Thyroid gland (tissue), 4 donors: ENCODE measurements at regions not wholly inside any gene's neighbourhood (a gene's known extent, or its start where the extent isn't known, plus 50 kb on each side); places are given as distances from the start of the nearest gene placed in this dataset.
"Not testable (repeated sequence)": the region's sequence is repeated elsewhere in the genome, so short reads cannot be mapped to it uniquely, and the experiment has no call there.

ENCODE experiments used
- POLR2A ChIP-seq, 2 donors: fragments of 450-650 bp; IDR thresholded peaks; one replicate each; pipeline ENCODE4 v1.6.1; 2017; ENCODE audit warnings: antibody characterized with exemption in 2 of 2, mild to moderate bottlenecking in 2 of 2, moderate library complexity in 1 of 2
- TF ChIP-seq, protein P1 (sequence below), 6 experiments: fragments of 200-600 bp in 3 of 6; fragments of 450-650 bp in 3 of 6; sonication (generic) in 3 of 6; IDR thresholded peaks; one replicate each; pipeline ENCODE4 v1.5.1; 2016 to 2019; ENCODE audit warnings: antibody characterized with exemption in 6 of 6, mild to moderate bottlenecking in 2 of 6, inconsistent platforms in 1 of 6, moderate library complexity in 1 of 6

DNA sequence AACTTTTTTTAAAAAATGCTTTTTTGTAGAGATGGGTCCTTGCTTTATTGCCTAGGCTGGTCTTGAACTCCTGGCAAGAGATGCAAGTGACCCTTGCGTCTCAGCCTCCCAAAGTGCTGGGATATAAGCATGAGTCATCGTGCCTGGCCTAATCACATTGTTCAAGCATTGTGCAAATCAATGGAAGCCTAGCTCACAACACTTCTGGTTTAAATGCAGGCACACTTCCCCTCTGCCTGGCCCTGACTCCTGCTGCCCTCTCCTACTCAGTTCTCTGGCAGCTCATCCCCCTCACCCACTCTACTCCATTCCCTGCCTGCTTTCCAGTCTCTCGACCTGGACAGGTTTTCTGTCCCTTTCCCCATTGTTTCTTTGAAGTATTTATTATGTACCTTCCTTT is 288.1 kb upstream of the PLGLB1 start:
- TF ChIP-seq, protein P1, sequence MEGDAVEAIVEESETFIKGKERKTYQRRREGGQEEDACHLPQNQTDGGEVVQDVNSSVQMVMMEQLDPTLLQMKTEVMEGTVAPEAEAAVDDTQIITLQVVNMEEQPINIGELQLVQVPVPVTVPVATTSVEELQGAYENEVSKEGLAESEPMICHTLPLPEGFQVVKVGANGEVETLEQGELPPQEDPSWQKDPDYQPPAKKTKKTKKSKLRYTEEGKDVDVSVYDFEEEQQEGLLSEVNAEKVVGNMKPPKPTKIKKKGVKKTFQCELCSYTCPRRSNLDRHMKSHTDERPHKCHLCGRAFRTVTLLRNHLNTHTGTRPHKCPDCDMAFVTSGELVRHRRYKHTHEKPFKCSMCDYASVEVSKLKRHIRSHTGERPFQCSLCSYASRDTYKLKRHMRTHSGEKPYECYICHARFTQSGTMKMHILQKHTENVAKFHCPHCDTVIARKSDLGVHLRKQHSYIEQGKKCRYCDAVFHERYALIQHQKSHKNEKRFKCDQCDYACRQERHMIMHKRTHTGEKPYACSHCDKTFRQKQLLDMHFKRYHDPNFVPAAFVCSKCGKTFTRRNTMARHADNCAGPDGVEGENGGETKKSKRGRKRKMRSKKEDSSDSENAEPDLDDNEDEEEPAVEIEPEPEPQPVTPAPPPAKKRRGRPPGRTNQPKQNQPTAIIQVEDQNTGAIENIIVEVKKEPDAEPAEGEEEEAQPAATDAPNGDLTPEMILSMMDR (IDR thresholded peaks at IDR 0.05) = not testable (repeated sequence)
- not testable (repeated sequence) for TF ChIP-seq POLR2A (IDR thresholded peaks at IDR 0.05)
